Liver (tissue), 3 donors: ENCODE measurements at regions not wholly inside any gene's neighbourhood (a gene's known extent, or its start where the extent isn't known, plus 50 kb on each side); places are given as distances from the start of the nearest gene placed in this dataset.

Source experiments
- EGR1 ChIP-seq, 2 donors: IDR thresholded peaks; 2 replicates each; pipeline ENCODE4 v1.6.1; 2016 to 2018; ENCODE audit warnings: antibody characterized with exemption in 2 of 2, low read depth in 2 of 2
- FOXA1 ChIP-seq: IDR thresholded peaks from 2 replicates; pipeline ENCODE4 v1.6.1; 2016; ENCODE audit warnings: antibody characterized with exemption
- GABPA ChIP-seq, 2 donors: IDR thresholded peaks in 1 of 2; conservative IDR thresholded peaks in 1 of 2; 2 replicates each; pipeline ENCODE4 v1.6.1; 2016; ENCODE audit warnings: antibody characterized with exemption in 2 of 2, mild to moderate bottlenecking in 1 of 2, moderate library complexity in 1 of 2
- HNF4G ChIP-seq: IDR thresholded peaks from 2 replicates; pipeline ENCODE4 v1.6.1; 2016; ENCODE audit warnings: antibody characterized with exemption
- JUND ChIP-seq, 2 donors: IDR thresholded peaks; 2 replicates each; pipeline ENCODE4 v1.6.1; 2016; ENCODE audit warnings: antibody characterized with exemption in 2 of 2
- NR2F2 ChIP-seq: IDR thresholded peaks from 2 replicates; pipeline ENCODE4 v1.6.1; 2016; ENCODE audit warnings: antibody characterized with exemption
- RAD21 ChIP-seq, 2 donors: IDR thresholded peaks; 2 replicates each; pipeline ENCODE4 v1.6.1; 2016; ENCODE audit warnings: antibody characterized with exemption in 2 of 2, mild to moderate bottlenecking in 2 of 2
- REST ChIP-seq: IDR thresholded peaks from 2 replicates; pipeline ENCODE4 v1.6.1; 2016; ENCODE audit warnings: antibody characterized with exemption, mild to moderate bottlenecking
- TAF1 ChIP-seq: conservative IDR thresholded peaks from 2 replicates; pipeline ENCODE4 v1.6.1; 2016; ENCODE audit warnings: antibody characterized with exemption, mild to moderate bottlenecking
- YY1 ChIP-seq: IDR thresholded peaks from 2 replicates; pipeline ENCODE4 v1.6.1; 2016; ENCODE audit warnings: antibody characterized with exemption, mild to moderate bottlenecking
- TF ChIP-seq, protein P1 (sequence below): fragments of 150-350 bp; IDR thresholded peaks from 2 replicates; pipeline ENCODE4 v1.5.1; 2017; ENCODE audit warnings: improper control_type of control experiment, low read depth, low read length; ENCODE audit not compliant: missing input control
- TF ChIP-seq, protein P2 (sequence below): IDR thresholded peaks from 2 replicates; pipeline ENCODE4 v1.6.1; 2016; ENCODE audit warnings: antibody characterized with exemption
- TF ChIP-seq, protein P3 (sequence below): IDR thresholded peaks from 2 replicates; pipeline ENCODE4 v1.6.1; 2016; ENCODE audit warnings: antibody characterized with exemption
- TF ChIP-seq, protein P4 (sequence below): IDR thresholded peaks from 2 replicates; pipeline ENCODE4 v1.6.1; 2016; ENCODE audit warnings: antibody characterized with exemption
- donor health status: healthy.
- donor health status: healthy.

GRCh38 chr11:22037505-22037904 lies 155.4 kb upstream of the ANO5 start:
- TF ChIP-seq, protein P1, sequence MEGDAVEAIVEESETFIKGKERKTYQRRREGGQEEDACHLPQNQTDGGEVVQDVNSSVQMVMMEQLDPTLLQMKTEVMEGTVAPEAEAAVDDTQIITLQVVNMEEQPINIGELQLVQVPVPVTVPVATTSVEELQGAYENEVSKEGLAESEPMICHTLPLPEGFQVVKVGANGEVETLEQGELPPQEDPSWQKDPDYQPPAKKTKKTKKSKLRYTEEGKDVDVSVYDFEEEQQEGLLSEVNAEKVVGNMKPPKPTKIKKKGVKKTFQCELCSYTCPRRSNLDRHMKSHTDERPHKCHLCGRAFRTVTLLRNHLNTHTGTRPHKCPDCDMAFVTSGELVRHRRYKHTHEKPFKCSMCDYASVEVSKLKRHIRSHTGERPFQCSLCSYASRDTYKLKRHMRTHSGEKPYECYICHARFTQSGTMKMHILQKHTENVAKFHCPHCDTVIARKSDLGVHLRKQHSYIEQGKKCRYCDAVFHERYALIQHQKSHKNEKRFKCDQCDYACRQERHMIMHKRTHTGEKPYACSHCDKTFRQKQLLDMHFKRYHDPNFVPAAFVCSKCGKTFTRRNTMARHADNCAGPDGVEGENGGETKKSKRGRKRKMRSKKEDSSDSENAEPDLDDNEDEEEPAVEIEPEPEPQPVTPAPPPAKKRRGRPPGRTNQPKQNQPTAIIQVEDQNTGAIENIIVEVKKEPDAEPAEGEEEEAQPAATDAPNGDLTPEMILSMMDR, result no peak
- TF ChIP-seq, protein P2, sequence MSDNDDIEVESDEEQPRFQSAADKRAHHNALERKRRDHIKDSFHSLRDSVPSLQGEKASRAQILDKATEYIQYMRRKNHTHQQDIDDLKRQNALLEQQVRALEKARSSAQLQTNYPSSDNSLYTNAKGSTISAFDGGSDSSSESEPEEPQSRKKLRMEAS, result no peak
- TF ChIP-seq FOXA1 (no peak), TAF1 (no peak), REST (no peak), GABPA (IDR thresholded peaks at IDR 0.05 in 1 of 2, conservative IDR thresholded peaks at IDR 0.05 in 1 of 2) (no peak), EGR1 (IDR thresholded peaks at IDR 0.05; ENCODE audit: low read depth in 2 of 2) (no peak), YY1 (no peak), RAD21 (IDR thresholded peaks at IDR 0.05) (no peak), NR2F2 (no peak), HNF4G (no peak), JUND (IDR thresholded peaks at IDR 0.05) (no peak)
- TF ChIP-seq, protein P3, sequence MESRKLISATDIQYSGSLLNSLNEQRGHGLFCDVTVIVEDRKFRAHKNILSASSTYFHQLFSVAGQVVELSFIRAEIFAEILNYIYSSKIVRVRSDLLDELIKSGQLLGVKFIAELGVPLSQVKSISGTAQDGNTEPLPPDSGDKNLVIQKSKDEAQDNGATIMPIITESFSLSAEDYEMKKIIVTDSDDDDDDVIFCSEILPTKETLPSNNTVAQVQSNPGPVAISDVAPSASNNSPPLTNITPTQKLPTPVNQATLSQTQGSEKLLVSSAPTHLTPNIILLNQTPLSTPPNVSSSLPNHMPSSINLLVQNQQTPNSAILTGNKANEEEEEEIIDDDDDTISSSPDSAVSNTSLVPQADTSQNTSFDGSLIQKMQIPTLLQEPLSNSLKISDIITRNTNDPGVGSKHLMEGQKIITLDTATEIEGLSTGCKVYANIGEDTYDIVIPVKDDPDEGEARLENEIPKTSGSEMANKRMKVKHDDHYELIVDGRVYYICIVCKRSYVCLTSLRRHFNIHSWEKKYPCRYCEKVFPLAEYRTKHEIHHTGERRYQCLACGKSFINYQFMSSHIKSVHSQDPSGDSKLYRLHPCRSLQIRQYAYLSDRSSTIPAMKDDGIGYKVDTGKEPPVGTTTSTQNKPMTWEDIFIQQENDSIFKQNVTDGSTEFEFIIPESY, result no peak
- TF ChIP-seq, protein P4, sequence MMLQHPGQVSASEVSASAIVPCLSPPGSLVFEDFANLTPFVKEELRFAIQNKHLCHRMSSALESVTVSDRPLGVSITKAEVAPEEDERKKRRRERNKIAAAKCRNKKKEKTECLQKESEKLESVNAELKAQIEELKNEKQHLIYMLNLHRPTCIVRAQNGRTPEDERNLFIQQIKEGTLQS, result no peak
